Erythroblast (primary cell): ENCODE measurements at regions not wholly inside any gene's neighbourhood (a gene's known extent, or its start where the extent isn't known, plus 50 kb on each side); places are given as distances from the start of the nearest gene placed in this dataset.

Source experiments
- GATA1 ChIP-seq: IDR thresholded peaks from 2 replicates; pipeline ENCODE4 v1.6.1; 2011; ENCODE audit warnings: low read depth, mild to moderate bottlenecking, control low read depth, low read length, moderate library complexity
- POLR2A ChIP-seq: IDR thresholded peaks from 2 replicates; pipeline ENCODE4 v1.6.1; 2011; ENCODE audit warnings: mild to moderate bottlenecking, low read length

GRCh38 chr14:22007363-22007762, 333.7 kb upstream of the OR4E1 start:
- TF ChIP-seq POLR2A (no peak), GATA1 (no peak)
